Hepatocyte (in vitro differentiated cells): ENCODE measurements at regions not wholly inside any gene's neighbourhood (a gene's known extent, or its start where the extent isn't known, plus 50 kb on each side); places are given as distances from the start of the nearest gene placed in this dataset.

Experiments used
- CTCF ChIP-seq: fragments of 200-600 bp; sonication (generic); IDR thresholded peaks from 2 replicates; pipeline ENCODE4 v1.5.1; 2016; ENCODE audit warnings: antibody characterized with exemption, mild to moderate bottlenecking; ENCODE audit not compliant: poor library complexity
- EZH2 ChIP-seq: fragments of 200-600 bp; sonication (generic); IDR thresholded peaks from 2 replicates; pipeline ENCODE4 v1.6.1; 2016; ENCODE audit warnings: antibody characterized with exemption, mild to moderate bottlenecking, borderline replicate concordance
- EZH2phosphoT487 ChIP-seq: fragments of 200-600 bp; sonication (generic); IDR thresholded peaks from one replicate; pipeline ENCODE4 v1.6.1; 2018; ENCODE audit warnings: antibody characterized with exemption, mild to moderate bottlenecking, low read depth, moderate library complexity; ENCODE audit not compliant: unreplicated experiment, severe bottlenecking

- no peak for TF ChIP-seq CTCF
- no peak for TF ChIP-seq EZH2
- TF ChIP-seq EZH2phosphoT487 = no peak
Measured at GRCh38 chr5:121199216-121199999, 652.3 kb upstream of the FTMT start.
